ENCODE measurements at regions not wholly inside any gene's neighbourhood (a gene's known extent, or its start where the extent isn't known, plus 50 kb on each side); places are given as distances from the start of the nearest gene placed in this dataset.
"Not testable (repeated sequence)": the region's sequence is repeated elsewhere in the genome, so short reads cannot be mapped to it uniquely, and the experiment has no call there.

- no peak for TF ChIP-seq CTCF (IDR thresholded peaks at IDR 0.05; ENCODE audit: insufficient read depth, low read length, poor library complexity, severe bottlenecking)
- no peak overlapping the region for H3K4me3 ChIP-seq (replicated peaks; ENCODE audit: low read depth, low read length)
- no peaks in the 10 kb centered on the region for H3K27me3 ChIP-seq (replicated peaks; ENCODE audit: control insufficient read depth, insufficient read depth, low read length)
- DNase-seq (ENCODE audit: extremely low read depth, insufficient read length), result no peak
- no peaks in the 10 kb centered on the region for H3K36me3 ChIP-seq (ENCODE audit: control insufficient read depth, insufficient read depth, low read length)
Measured at GRCh38 chr17:72189768-72190593, 69.2 kb downstream of the SOX9 start.

GRCh38 chr17:72191356-72191755, 70.5 kb downstream of the SOX9 start:
- DNase-seq (ENCODE audit: extremely low read depth, insufficient read length), result no peak
- no peak overlapping the region for H3K4me3 ChIP-seq (replicated peaks; ENCODE audit: low read depth, low read length)
- no peaks in the 10 kb centered on the region for H3K27me3 ChIP-seq (replicated peaks; ENCODE audit: control insufficient read depth, insufficient read depth, low read length)
- no peaks in the 10 kb centered on the region for H3K36me3 ChIP-seq (ENCODE audit: control insufficient read depth, insufficient read depth, low read length)
- no peak for TF ChIP-seq CTCF (IDR thresholded peaks at IDR 0.05; ENCODE audit: insufficient read depth, low read length, poor library complexity, severe bottlenecking)

- no peak for DNase-seq (ENCODE audit: extremely low read depth, insufficient read length)
- Histone ChIP-seq H3K4me3 (replicated peaks; ENCODE audit: low read depth, low read length) (no peak overlapping the region), H3K36me3 (ENCODE audit: control insufficient read depth, insufficient read depth, low read length) (no peaks in the 10 kb centered on the region), H3K27me3 (replicated peaks; ENCODE audit: control insufficient read depth, insufficient read depth, low read length) (no peaks in the 10 kb centered on the region)
- no peak for TF ChIP-seq CTCF (IDR thresholded peaks at IDR 0.05; ENCODE audit: insufficient read depth, low read length, poor library complexity, severe bottlenecking)
Measured at GRCh38 chr17:72191921-72192799, 71.3 kb downstream of the SOX9 start.

- no peaks in the 10 kb centered on the region for H3K27me3 ChIP-seq (replicated peaks; ENCODE audit: control insufficient read depth, insufficient read depth, low read length)
- H3K36me3 ChIP-seq (ENCODE audit: control insufficient read depth, insufficient read depth, low read length), result no peaks in the 10 kb centered on the region
- no peak for TF ChIP-seq CTCF (IDR thresholded peaks at IDR 0.05; ENCODE audit: insufficient read depth, low read length, poor library complexity, severe bottlenecking)
- DNase-seq (ENCODE audit: extremely low read depth, insufficient read length), result no peak
- H3K4me3 ChIP-seq (replicated peaks; ENCODE audit: low read depth, low read length), result no peak overlapping the region
Measured at GRCh38 chr17:72192800-72193192, 72.0 kb downstream of the SOX9 start.

- no peak for TF ChIP-seq CTCF (IDR thresholded peaks at IDR 0.05; ENCODE audit: insufficient read depth, low read length, poor library complexity, severe bottlenecking)
- Histone ChIP-seq H3K4me3 (replicated peaks; ENCODE audit: low read depth, low read length) (no peak overlapping the region), H3K36me3 (ENCODE audit: control insufficient read depth, insufficient read depth, low read length) (no peaks in the 10 kb centered on the region), H3K27me3 (replicated peaks; ENCODE audit: control insufficient read depth, insufficient read depth, low read length) (no peaks in the 10 kb centered on the region)
- DNase-seq (ENCODE audit: extremely low read depth, insufficient read length), result no peak
Measured at GRCh38 chr17:72193391-72194106, 72.7 kb downstream of the SOX9 start.

- H3K27me3 ChIP-seq (replicated peaks; ENCODE audit: control insufficient read depth, insufficient read depth, low read length); DNase-seq (ENCODE audit: extremely low read depth, insufficient read length); H3K36me3 ChIP-seq (ENCODE audit: control insufficient read depth, insufficient read depth, low read length); H3K4me3 ChIP-seq (replicated peaks; ENCODE audit: low read depth, low read length): not testable (repeated sequence)
Measured at GRCh38 chr17:72194107-72194440, 73.3 kb downstream of the SOX9 start.

Data from GM06990 (cell line).